Endothelial cell of hepatic sinusoid (primary cell): ENCODE measurements at regions not wholly inside any gene's neighbourhood (a gene's known extent, or its start where the extent isn't known, plus 50 kb on each side); places are given as distances from the start of the nearest gene placed in this dataset.

Experiments
- in situ Hi-C: cut with HindIII; loops from 2 replicates; pipeline ENCODE4 v1.10.0; 2017; ENCODE audit warnings: low sequenced_read_pairs

- in situ Hi-C loops, result no loop called here
Observed at GRCh38 chr4:155079871-155080270, 128.6 kb upstream of the NPY2R start.

GRCh38 chr4:155081222-155081621 lies 127.2 kb upstream of the NPY2R start:
- in situ Hi-C loops, result no loop called here

- in situ Hi-C loops, result no loop called here
Observed at GRCh38 chr4:155085843-155086530, 122.4 kb upstream of the NPY2R start.

GRCh38 chr4:155094201-155094820 lies 114.1 kb upstream of the NPY2R start:
- in situ Hi-C loops, result no loop called here

- in situ Hi-C loops, result no loop called here
Observed at GRCh38 chr4:155099231-155099630, 109.2 kb upstream of the NPY2R start.

GRCh38 chr4:155106629-155107028 lies 101.8 kb upstream of the NPY2R start:
- in situ Hi-C loops, result no loop called here

- in situ Hi-C loops, result no loop called here
Observed at GRCh38 chr4:155107059-155107458, 101.4 kb upstream of the NPY2R start.

- in situ Hi-C loops, result no loop called here
Observed at GRCh38 chr4:155114790-155115189, 93.6 kb upstream of the NPY2R start.

GRCh38 chr4:155119006-155119405 lies 89.4 kb upstream of the NPY2R start:
- in situ Hi-C loops, result no loop called here

GRCh38 chr4:155120536-155120935 lies 87.9 kb upstream of the NPY2R start:
- in situ Hi-C loops, result no loop called here

- in situ Hi-C loops, result no loop called here
Observed at GRCh38 chr4:155122382-155122781, 86.1 kb upstream of the NPY2R start.

GRCh38 chr4:155134136-155134535 lies 74.3 kb upstream of the NPY2R start:
- in situ Hi-C loops, result no loop called here

GRCh38 chr4:155140889-155141288 lies 67.5 kb upstream of the NPY2R start:
- in situ Hi-C loops, result no loop called here

GRCh38 chr4:155143512-155143911 lies 64.9 kb upstream of the NPY2R start:
- in situ Hi-C loops, result no loop called here
